ENCODE measurements at regions not wholly inside any gene's neighbourhood (a gene's known extent, or its start where the extent isn't known, plus 50 kb on each side); places are given as distances from the start of the nearest gene placed in this dataset.

GRCh38 chr16:8380311-8380710, 210.0 kb downstream of the TMEM114 start:
- H3K27ac ChIP-seq: no peak overlapping the region
- TF ChIP-seq CTCF (IDR thresholded peaks at IDR 0.05) (no peak), POLR2A (IDR thresholded peaks at IDR 0.05) (no peak)
- H3K9me3 ChIP-seq: no peaks in the 10 kb centered on the region
- no peaks in the 10 kb centered on the region for H3K27me3 ChIP-seq
- H3K4me1 ChIP-seq: no peaks in the 10 kb centered on the region
- DNase-seq: no peak
- H3K4me3 ChIP-seq: no peak overlapping the region
- no peaks in the 10 kb centered on the region for H3K36me3 ChIP-seq

- Histone ChIP-seq H3K4me1 (no peaks in the 10 kb centered on the region), H3K36me3 (no peaks in the 10 kb centered on the region), H3K9me3 (no peaks in the 10 kb centered on the region), H3K4me3 (no peak overlapping the region), H3K27ac (no peak overlapping the region), H3K27me3 (no peaks in the 10 kb centered on the region)
- DNase-seq: no peak
- TF ChIP-seq POLR2A (IDR thresholded peaks at IDR 0.05) (no peak), CTCF (IDR thresholded peaks at IDR 0.05) (no peak)
Measured at GRCh38 chr16:8377864-8378263, 212.4 kb downstream of the TMEM114 start.

- no peak for DNase-seq
Measured at GRCh38 chr16:8376858-8377257, 213.5 kb downstream of the TMEM114 start.

GRCh38 chr16:8376430-8376829, 213.9 kb downstream of the TMEM114 start:
- H3K4me3 ChIP-seq: no peak overlapping the region
- TF ChIP-seq POLR2A (IDR thresholded peaks at IDR 0.05): no peak
- no peak for TF ChIP-seq CTCF (IDR thresholded peaks at IDR 0.05)
- no peak for DNase-seq

More at GRCh38 chr16:8376858-8377257, 213.5 kb downstream of the TMEM114 start:
- H3K4me3 ChIP-seq: no peak overlapping the region
- TF ChIP-seq CTCF (IDR thresholded peaks at IDR 0.05): no peak
- no peaks in the 10 kb centered on the region for H3K36me3 ChIP-seq
- no peaks in the 10 kb centered on the region for H3K27me3 ChIP-seq
- no peaks in the 10 kb centered on the region for H3K9me3 ChIP-seq
- H3K4me1 ChIP-seq: no peaks in the 10 kb centered on the region
- no peak overlapping the region for H3K27ac ChIP-seq

GRCh38 chr16:8375232-8375587, 215.1 kb downstream of the TMEM114 start:
- Histone ChIP-seq H3K9me3 (no peaks in the 10 kb centered on the region), H3K4me3 (no peak overlapping the region), H3K27me3 (no peaks in the 10 kb centered on the region), H3K4me1 (no peaks in the 10 kb centered on the region), H3K27ac (no peak overlapping the region), H3K36me3 (no peaks in the 10 kb centered on the region)
- no peak for DNase-seq
- no peak for TF ChIP-seq CTCF (IDR thresholded peaks at IDR 0.05)
- no peak for TF ChIP-seq POLR2A (IDR thresholded peaks at IDR 0.05)

More at GRCh38 chr16:8376430-8376829, 213.9 kb downstream of the TMEM114 start:
- Histone ChIP-seq H3K27me3 (no peaks in the 10 kb centered on the region), H3K27ac (no peak overlapping the region), H3K36me3 (no peaks in the 10 kb centered on the region), H3K4me1 (no peaks in the 10 kb centered on the region), H3K9me3 (no peaks in the 10 kb centered on the region)

- TF ChIP-seq CTCF (IDR thresholded peaks at IDR 0.05): no peak
- no peak overlapping the region for H3K4me3 ChIP-seq
- H3K27me3 ChIP-seq: no peaks in the 10 kb centered on the region
- no peak for DNase-seq
- H3K4me1 ChIP-seq: no peaks in the 10 kb centered on the region
- H3K36me3 ChIP-seq: no peaks in the 10 kb centered on the region
- no peaks in the 10 kb centered on the region for H3K9me3 ChIP-seq
- no peak overlapping the region for H3K27ac ChIP-seq
Measured at GRCh38 chr16:8374586-8375231, 215.6 kb downstream of the TMEM114 start.
